Stimulated activated CD4-positive, alpha-beta T cell treated with anti-CD3 and anti-CD28 coated beads, Interleukin-2, amount 100 ng/mL, for 48 hours (primary cell): ENCODE measurements at regions not wholly inside any gene's neighbourhood (a gene's known extent, or its start where the extent isn't known, plus 50 kb on each side); places are given as distances from the start of the nearest gene placed in this dataset.

Experiments used
- DNase-seq, 2 donors: peaks; one replicate each; pipeline ENCODE4 v3.0.0-alpha.2; 2020

DNA sequence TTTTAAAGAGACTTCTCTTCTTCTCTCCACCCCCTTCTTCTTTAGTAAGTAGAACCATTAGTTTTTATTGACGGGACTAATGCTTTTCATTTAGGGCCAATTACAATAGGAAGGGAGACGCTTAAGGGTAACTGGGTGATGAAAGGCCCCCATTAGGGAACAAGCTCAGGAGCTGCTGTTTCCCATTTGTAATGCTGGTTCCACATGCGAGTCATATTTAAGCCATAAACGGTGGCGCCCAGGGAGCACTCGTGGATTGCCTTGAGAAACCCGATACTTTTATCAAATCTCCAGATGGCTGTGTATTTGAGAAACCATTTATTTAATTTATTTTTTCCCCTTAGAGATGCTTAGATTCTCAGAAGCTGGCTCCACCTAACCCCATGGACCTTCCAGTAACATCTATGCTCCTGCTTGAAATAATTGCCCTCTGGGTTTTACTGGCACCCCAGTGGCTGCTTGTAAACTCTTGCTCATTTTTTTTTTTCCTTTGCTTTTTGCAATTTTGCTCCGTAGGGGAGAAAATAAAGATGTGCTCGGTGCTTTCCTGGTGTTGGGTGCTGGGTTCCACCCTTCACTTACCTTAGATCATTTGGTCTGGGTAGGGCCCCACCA lies 124.2 kb upstream of the MSX1 start:
- DNase-seq, result no peak

DNA sequence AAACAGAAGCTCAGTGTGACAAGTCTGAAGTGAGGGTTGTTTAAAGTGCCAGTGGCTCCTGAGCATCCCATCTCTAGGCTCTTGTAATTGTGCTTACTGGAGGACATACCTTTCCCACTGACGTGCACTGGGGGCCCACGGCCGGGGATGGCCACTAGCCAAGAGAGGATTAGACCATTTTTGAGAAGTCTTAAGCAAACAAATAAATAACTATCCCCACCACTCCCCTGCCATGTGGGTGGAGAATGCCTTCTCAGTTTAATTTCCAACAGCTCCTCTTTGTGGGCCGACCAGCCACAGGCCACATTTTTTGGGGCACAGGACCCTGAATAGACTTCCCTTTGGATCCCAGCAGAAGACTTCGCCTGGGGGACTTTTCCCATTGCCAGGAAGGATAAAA lies 125.0 kb upstream of the MSX1 start:
- no peak for DNase-seq

DNA sequence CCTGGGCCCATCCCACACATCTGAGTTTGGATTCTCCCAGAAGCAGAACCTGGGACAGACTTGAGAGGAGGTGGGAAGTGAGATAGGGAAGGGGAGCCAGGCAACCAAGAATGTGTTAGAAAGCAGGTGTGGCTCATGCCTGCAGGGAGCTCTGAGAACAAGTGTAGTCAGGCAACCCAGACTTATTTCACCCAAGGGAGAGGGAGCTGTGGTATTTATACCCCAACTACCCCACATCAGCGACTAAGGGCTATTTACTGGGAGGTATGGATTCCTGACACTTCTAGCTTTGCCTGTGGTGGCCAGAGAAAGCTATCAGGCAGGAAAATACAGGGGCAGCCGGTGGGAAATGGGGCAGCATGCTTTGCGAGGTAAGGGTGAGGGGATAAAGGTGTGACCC lies 125.8 kb upstream of the MSX1 start:
- no peak for DNase-seq

DNA sequence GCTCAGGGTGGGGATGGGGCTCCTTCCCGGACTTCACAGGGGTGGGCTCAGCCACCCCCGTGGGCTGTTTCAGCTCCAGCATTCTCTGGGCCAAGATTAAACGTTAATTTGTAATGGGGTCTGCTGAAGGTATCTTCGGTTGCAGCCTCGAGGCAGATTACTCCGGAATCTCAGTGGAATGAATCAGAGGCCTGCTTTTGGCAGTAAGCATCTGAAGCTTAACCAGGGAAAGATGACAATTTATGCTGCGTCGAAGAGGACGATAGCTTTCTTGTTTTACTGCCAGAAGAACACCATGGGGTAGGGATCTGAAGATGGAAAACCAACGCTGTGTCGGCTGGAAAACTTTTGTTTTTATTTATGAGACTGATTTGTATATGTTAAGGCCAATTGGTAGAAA lies 129.2 kb upstream of the MSX1 start:
- no peak for DNase-seq

DNA sequence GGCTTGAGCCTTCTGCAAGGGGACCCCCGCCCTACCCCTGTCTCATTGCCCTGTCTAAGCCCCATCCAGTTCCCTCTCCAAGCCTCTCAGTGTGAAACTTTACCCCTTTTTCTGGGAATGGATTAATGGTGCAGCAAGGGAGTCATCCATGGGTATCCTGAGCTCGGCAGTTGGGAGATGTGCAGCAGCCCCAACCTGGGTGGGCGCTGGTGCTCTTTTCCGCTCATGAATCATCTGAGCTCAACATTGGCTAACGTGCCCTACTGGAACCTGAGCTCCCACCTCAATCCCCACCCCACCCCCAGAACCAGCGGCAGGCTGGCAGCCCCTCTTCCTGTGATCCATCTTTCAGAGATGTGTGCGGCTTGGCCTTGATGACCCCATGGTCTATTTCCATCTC lies 130.3 kb upstream of the MSX1 start:
- DNase-seq, result no peak

DNA sequence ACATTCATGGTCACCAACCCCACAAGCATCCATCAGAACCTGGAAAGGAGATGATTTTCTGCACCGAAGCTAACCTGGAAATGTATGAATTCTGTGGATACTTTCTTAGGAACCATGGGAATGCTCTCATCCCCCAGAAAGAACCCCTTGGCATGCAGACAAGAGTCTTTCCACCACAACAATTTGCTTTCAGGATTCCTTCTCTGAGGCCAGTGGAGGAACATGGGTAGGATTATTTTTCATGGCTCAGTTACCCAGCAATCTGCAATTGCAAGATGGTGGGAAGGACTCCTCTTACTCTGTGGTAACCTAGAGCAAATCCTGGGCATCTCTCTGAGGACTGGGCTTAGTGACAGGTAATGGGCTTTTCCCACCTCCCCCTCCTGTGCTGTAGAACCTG lies 131.9 kb upstream of the MSX1 start:
- no peak for DNase-seq

DNA sequence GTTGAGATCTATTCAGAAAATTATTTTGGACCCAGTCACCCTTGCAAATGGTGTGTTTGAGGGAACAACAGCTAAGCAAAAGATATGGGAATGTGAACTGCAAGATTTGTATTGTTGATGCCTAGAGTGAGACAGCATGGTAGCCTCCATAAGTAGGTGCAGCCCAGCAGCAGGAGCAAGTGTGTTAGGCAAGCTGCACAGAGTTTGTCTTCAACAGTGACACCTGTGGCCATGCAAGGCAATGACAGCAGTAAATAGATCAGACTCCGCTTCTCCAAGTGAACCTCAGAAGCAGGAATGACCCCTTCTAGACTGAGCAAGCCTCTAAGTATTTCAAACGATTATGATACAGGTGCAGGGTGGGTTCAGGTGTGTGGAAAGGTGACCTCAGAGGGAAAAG lies 133.4 kb upstream of the MSX1 start:
- no peak for DNase-seq

DNA sequence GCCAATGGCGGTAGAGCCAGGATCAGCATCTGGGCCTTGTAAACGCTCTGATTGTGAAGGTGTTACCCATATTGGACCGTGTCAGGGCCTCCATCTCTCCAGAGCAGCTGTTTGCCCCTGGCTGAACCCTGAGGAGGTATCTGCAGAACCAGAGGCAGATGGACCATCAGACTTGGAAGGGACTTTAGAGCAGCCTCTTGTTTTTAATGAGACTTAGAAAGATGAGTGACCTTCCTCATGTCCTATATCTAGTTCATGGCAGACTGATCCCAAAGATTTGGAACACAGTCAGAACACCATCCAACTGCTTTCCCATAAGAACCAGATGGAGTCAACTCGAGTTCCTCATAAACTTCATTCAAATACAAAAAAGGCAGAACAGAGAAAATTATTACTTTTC lies 135.1 kb upstream of the MSX1 start:
- DNase-seq, result no peak

DNA sequence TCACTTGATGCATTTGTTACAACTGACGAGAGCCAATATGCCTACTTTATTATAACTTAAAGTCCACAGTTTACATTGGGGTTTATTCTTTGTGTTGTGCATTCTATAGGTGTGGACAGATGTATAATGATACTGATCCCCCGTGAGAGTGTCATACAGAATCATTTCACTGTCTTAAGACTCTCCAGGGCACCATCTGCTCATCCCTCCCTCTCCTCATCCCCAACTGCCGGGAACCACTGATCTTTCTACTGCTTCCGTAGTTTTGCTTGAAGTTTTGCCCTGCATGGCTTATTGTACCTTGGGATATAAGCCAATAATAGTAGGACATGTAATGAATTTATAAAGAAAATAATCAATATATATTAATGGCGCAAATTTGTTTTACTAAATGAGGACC lies 137.8 kb upstream of the MSX1 start:
- DNase-seq, result no peak

DNA sequence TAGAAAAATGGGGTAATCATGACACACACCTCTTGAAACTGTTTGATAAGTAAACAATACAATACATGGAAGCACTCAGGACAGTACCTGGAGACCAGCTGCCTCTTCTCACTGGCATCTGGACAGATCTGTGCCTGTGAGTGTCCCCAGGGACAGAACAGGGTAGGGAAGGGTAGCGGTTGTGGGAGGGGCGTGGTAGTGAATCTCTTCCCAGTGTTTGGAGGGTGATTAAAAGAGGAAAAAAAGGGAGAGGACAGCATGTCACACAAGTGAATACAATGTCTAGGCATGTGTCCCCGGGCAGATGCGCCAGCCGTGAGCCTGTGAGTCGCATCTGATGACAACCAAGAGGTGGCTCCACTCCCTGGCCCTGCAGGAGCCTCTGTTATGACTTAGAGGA lies 138.8 kb upstream of the MSX1 start:
- no peak for DNase-seq

DNA sequence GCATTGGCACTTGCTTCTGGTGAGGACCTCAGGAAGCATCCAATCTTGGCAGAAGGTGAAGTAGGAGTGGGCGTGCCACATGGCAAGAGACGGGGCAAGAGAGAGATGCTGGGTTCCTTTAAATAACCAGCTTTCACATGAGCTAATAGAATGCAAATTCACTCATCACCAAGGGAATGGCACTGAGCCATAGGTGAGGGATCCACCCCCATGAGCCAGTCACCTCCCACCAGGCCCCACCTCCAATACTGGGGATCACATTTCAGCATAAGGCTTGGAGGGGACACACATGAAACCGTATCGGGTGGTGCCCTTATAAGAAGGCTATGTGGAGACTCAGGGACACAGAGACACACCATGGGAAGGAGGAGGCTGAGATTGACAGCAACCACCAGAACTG lies 140.0 kb upstream of the MSX1 start:
- DNase-seq, result no peak

DNA sequence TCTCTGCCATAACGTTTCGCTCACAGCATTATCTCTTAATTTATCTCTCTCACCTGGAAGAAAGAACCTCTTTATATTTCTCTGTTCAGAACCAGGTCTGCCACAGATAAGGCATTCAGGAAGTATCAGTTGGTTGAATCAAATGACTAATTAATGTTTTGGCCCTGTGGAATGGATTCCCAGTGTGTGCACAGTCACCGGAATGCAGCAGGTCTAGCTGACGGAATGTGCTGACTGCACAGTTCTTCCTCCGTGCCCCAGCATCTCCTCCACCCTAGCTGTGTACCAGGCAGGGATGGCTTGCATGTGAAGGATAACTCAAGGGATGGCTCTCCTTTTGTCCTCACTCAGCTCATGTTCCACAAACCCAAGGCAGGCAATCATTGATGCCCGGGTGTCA lies 141.8 kb upstream of the MSX1 start:
- DNase-seq, result no peak

DNA sequence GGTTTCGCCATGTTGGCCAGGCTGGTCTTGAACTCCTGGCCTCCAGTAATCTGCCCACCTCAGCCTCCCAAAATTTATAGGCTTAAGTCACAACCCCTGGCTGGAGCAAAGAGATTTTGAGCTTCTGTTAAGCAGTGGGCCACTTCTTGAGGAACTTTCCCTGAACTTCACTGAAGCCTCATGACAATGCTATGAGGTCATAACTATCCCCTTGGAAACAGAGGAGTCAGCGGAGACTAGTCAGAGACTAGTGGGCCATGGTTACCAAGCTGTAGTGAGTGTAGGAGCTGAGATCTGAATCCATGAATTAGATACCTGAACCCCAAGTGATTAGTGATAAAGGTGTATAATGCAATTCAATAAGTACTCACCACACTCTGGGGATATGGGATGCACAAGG lies 145.1 kb upstream of the MSX1 start:
- DNase-seq, result no peak

DNA sequence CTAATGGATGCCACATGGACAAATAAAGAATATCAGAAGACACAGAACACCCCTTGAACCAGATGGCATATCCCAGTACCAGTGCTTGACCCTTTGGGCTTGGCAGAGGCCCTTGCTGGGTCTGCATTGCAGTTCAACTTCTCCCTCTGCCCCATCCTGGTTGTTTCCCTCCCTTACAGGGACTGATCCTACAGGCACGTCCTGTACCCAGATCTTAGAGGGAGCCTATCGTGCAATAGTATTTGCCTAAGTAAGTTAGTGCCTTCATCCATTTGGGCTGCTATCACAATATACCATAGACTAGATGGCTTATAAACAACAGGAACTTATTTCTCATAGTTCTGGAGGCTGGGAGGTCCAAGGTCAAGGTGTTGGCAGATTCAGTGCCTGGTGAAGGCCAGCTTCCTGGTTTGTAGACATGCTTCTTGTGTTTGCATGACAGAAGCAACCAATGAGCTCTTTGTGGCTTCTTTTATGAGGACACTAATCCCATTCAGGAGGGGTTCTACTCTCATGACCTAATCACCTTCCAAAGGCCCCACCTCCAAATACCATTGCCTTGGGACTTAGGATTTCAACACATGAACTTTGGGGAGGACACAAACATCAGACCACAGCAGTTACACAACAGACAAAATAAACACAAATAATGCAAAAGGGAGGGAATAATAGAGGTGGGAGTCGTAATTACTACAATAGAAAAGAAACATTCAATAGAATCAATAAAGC lies 146.5 kb upstream of the MSX1 start:
- no peak for DNase-seq

DNA sequence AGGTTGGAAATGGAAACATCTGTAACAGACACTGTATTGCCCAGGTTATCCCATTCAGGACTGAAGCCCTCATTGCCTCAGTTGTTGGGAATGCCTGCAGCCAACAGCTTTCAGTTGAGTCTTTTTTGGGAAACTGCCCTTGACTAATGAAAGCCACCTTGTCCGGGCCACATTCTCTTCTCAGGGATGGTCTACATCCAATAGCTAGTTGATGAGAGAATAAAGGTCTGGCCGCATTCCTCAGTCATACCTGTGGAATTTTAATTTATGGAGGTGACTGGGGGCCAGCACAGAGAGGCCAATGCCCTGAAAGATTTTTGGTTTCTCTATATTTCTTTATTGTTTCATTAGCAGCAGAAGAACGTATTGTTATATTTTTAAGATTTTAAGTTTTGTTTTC lies 147.6 kb upstream of the MSX1 start:
- no peak for DNase-seq

DNA sequence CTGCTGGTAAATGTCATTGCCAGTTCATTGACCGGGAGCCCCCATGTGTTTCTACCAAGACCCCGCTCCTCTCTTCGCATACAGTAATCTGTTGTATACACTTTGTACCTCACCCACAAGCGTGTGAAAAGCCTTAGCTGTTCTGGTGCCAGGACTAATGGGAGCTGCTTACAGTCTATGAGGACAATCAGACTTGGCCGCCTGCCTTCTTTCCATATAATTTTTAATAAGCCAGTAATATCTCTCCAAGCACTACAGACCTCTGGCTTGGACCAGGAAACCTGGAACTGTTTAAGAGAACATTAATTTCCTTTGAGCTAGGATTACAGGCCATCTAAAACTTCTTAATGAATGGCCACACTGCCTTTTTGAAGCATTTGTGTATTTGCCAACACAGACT lies 149.7 kb upstream of the MSX1 start:
- DNase-seq, result no peak

DNA sequence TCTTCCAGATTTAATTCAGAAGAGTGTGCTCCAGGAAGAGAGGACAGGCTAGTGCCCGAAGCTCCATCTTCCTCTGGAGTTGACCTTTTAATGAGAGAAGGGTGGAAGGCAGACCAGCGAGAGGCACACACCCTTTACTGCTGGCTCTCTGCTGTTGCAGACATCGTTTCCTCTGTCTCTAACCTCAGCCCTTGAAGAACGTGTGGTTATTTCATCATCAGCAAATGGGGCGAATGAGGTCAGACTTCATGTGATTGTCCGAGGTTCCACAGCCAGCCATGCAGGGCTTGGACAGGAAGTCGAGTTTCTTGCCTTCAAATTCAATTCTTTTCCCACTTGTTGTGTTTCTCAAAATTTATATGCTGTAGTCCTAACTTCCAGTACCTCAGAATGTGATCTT lies 155.2 kb upstream of the MSX1 start:
- no peak for DNase-seq

DNA sequence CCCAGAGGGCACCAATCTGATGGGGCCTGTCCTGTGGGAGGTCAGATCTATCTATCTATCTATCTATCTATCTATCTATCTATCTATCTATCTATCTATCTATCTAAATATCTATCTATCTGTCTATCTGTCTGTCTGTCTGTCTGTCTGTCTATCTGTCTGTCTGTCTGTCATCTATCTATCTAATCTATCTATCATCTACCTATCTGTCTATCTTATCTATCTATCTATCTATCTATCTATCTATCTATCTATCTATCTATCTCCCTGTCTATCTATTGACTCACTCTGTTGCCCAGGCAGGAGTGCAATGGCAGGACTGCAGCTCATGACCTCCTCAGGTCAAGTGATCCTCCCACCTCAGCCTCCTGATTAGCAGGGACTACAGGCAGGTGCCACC lies 155.7 kb upstream of the STX18 start:
- no peak for DNase-seq

DNA sequence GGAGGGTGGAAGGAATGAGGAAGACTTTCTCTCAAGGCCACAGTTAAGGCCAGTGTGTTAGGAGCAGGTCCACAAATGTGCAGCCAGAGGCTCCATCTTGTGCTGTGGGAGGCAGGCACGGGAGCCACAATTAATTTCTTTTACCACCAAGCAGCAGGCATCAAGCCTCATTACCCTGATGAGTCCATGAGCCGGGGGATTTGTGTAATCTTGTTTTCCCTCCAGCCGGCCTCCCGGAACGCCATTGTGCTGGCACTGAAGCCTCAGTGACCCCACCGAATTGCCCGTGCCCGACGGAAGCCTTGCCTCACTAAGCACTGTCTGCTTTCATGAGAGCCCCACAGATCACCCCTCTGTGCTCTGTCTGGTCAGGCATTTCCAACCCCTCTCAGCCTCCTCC lies 154.7 kb upstream of the STX18 start:
- no peak for DNase-seq

DNA sequence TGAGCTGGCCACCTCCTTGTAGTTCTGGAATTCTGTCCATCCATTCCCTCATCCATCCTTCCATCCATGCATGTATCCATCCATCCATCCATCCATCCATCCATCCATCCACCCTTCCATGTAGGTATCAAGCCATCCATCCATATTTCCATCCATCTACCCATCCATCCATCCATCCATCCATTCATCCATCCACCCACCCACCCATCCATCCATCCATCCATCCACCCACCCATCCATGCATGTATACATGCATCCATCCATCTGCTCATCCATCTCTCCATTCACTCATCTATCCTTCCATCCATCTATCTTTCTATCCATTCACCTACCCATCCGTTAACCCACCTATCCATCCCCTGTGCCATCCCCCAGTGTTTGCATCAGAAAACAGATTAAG lies 153.6 kb upstream of the STX18 start:
- DNase-seq, result no peak

DNA sequence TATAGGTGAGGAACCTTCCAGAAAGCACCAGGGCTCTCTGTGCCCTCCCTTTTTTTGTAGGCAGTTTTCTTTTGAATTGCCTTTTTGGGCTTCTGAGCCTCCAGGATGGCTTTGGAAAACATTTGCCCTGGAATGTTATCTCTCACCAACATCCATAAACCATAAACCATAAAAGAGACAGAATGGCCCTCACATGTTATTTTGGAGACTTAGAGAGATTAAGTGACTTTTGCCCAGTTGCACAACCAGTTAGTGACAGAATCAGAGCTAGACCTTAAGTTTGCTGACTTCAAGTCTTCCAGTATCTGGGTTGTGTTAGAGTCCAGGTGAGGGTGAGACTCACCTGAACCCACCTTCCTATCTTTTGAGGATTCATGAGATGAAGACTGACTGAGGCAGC lies 153.0 kb upstream of the STX18 start:
- DNase-seq, result no peak

DNA sequence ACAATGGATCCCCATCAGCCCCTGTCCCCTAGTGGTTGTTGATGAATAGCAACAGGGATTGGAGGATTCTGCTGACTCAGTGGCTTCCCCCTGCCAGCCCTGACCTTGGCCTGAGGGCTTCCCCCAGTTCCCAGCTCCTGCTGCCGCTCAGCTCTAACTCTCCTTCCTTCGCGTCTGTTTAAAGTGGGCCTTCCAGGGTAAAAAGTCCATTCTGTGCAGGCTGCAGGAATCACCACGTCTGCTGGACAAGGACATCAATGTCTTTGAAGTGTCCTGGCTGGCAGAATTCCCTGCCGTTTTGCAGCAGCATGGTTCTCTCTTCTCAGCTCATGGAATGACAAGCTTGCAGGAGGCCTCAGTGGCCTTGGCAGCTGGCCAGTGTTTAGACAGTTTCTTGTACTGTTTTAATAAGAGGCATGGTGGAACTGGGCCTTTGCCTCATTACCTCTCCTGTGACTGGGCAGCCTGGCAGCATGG lies 152.5 kb upstream of the STX18 start:
- no peak for DNase-seq

DNA sequence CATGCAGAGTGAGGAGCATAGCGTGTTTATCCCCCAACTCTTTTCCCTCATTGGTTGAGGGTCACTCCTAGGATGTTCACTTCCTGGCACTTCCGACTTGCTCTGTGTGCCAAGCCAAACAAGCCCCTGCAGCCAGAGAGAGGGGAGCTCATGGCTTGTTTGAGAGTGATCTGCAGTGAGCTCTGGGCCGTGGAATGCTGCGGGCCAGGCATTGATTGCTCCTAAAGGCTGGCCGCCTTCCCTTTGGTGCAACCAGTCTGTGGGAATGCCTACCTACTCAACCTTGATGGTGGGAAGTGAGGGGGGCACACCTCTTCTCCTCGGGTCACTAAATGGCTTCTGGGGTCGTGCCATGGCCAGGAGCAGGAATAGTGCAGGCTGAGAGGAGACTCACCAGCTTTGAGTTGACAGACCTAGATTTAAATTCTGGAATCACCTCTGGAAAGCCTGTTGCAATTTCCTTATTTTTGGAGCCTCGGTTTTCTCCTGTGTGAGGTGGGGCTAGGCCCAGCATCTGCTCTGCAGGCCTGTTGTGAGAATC lies 152.0 kb upstream of the STX18 start:
- DNase-seq, result no peak

DNA sequence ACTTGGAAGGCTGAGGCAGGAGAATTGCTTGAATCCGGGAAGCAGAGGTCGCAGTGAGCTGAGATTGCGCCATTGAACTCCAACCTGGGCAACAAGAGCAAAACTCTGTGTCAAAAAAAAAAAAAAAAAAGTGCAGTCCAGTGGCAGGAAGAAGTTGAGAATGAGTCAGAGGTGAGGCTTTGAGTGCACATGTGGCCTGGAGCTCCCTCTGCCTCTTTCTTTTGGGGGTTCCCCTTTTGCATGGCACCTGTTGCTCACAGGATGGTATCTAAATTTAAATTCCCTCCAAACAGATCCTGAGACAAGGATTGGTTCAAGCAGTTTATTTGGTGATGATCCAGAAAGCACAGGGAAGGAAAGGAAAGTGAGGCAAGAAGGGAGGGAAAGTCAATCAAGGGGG lies 151.4 kb upstream of the STX18 start:
- DNase-seq, result no peak

DNA sequence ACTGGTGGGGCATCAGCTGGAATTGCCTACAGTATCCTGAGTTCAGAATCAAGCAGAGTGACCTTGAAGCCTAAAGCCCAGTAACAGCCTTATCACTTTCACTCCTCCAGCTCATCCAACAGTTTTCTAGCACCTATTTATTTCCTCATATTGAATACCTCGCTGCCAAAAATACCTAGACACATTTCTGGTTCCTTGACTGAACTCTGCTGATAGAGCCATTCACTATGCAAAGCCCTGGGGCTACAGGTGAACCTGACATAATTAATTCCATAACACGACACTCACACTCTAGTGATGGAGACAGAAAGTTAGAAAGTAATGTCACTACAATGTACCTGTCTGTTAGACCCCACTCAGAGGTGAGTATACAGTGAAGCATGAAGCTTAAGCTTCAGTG lies 149.0 kb upstream of the STX18 start:
- DNase-seq, result no peak
